ENCODE measurements at regions not wholly inside any gene's neighbourhood (a gene's known extent, or its start where the extent isn't known, plus 50 kb on each side); places are given as distances from the start of the nearest gene placed in this dataset.
A peak's percentile ranks its signal among the peaks of the same experiment; 100 is the strongest.

DNA sequence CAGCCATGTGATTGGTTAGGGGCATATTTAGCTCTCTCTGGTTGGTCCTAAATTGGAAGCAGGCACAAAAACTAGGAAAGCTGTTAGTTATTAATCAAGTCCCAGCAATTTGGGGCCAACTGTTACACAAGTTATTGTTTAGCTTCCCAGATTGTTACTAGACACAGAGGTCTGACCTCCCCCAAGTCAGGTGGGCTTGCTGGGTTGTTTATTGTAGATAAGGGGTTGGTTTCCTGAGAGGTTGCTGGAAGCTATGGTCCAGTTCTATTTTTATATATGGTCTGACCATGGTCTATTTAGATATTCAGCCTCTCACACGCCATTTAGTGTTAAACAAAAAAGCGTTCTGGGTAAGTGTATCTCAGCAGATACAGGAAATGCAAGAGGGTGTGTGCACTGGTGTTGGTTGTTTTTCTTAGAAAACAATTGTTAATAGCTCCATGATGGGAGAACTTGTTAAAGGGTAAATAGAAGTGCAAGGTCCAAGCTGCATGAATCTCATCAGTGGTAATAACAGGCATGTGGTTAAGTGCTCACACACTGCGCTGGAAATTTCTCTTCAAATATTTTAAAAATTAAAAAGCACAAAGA lies 150.0 kb downstream of the RAP2A start:
- Histone ChIP-seq H3F3A (replicated peaks; ENCODE audit: low read depth) (no peaks in the 10 kb centered on the region), H3K27me3 (ENCODE audit: insufficient read depth) (no peaks in the 10 kb centered on the region), H3K9me2 (ENCODE audit: insufficient read depth) (peaks cover 17% of the 10 kb centered on the region), H3K4me2 (no peak overlapping the region), H3K4me3 (no peak overlapping the region), H3K4me1 (ENCODE audit: insufficient read depth) (no peaks in the 10 kb centered on the region), H3K36me3 (ENCODE audit: insufficient read depth) (no peaks in the 10 kb centered on the region), H3K27ac (ENCODE audit: low read depth) (no peak overlapping the region), H2AFZ (peak overlapping the region; percentile 78), H4K20me1 (replicated peaks; ENCODE audit: insufficient read depth) (no peaks in the 10 kb centered on the region), H3K79me2 (replicated peaks; ENCODE audit: insufficient read depth) (no peaks in the 10 kb centered on the region)
- no peak for TF ChIP-seq CREB1 (CRISPR knock-in tag; IDR thresholded peaks at IDR 0.05; ENCODE audit: low read depth)
- no peak for TF ChIP-seq EZH2 (IDR thresholded peaks at IDR 0.05; ENCODE audit: low read depth, unreplicated experiment)
- TF ChIP-seq POLR2AphosphoS5 (IDR thresholded peaks at IDR 0.05; ENCODE audit: low read depth) = no peak
- DNase-seq (ENCODE audit: low spot score) = no peak
- Mint-ChIP-seq H3K4me1 (no peaks in the 10 kb centered on the region), H3K9me3 (no peaks in the 10 kb centered on the region), H3K4me3 (no peak overlapping the region), H3K27ac (no peak overlapping the region), H3K27me3 (ENCODE audit: insufficient read depth, low read depth, poor library complexity) (peaks cover 3% of the 10 kb centered on the region), H3K36me3 (ENCODE audit: low read depth) (no peaks in the 10 kb centered on the region)
- no peak for ATAC-seq

DNA sequence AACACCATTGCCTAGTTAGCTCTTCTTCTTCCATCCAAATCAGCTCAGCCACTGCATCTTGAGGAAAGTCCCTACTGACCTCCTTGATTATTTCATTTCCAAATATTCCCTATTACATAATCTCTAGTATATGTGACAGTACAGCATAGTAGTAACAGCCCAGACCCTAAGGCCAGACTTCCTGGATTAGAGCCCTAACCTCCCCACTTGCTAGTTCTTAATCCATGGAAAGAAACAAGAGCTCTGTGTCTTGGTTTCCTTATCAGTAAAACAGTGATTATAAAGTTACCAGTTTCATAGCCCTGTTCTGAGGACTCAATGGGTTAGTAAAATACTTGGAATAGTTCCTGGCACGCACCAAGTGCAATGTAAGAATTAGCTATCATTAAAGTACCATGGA lies 153.0 kb downstream of the RAP2A start:
- H3K36me3 Mint-ChIP-seq (ENCODE audit: low read depth) = no peaks in the 10 kb centered on the region
- DNase-seq (ENCODE audit: low spot score) = no peak
- Histone ChIP-seq H3K4me2 (no peak overlapping the region), H3K4me3 (no peak overlapping the region), H3K4me1 (ENCODE audit: insufficient read depth) (no peaks in the 10 kb centered on the region), H3K9me2 (ENCODE audit: insufficient read depth) (peaks cover 20% of the 10 kb centered on the region), H3K27ac (ENCODE audit: low read depth) (no peak overlapping the region), H2AFZ (no peak overlapping the region; the same call in 1 of the 2 replicates), H3K79me2 (replicated peaks; ENCODE audit: insufficient read depth) (no peaks in the 10 kb centered on the region), H4K20me1 (replicated peaks; ENCODE audit: insufficient read depth) (no peaks in the 10 kb centered on the region), H3K36me3 (ENCODE audit: insufficient read depth) (no peaks in the 10 kb centered on the region), H3F3A (replicated peaks; ENCODE audit: low read depth) (no peaks in the 10 kb centered on the region), H3K27me3 (ENCODE audit: insufficient read depth) (no peaks in the 10 kb centered on the region)
- ATAC-seq = no peak
- no peaks in the 10 kb centered on the region for H3K9me3 Mint-ChIP-seq
- H3K4me1 Mint-ChIP-seq = no peaks in the 10 kb centered on the region
- no peak overlapping the region for H3K4me3 Mint-ChIP-seq
- H3K27ac Mint-ChIP-seq = no peak overlapping the region
- peaks cover 3% of the 10 kb centered on the region for H3K27me3 Mint-ChIP-seq (ENCODE audit: insufficient read depth, low read depth, poor library complexity)
- TF ChIP-seq, protein P1, sequence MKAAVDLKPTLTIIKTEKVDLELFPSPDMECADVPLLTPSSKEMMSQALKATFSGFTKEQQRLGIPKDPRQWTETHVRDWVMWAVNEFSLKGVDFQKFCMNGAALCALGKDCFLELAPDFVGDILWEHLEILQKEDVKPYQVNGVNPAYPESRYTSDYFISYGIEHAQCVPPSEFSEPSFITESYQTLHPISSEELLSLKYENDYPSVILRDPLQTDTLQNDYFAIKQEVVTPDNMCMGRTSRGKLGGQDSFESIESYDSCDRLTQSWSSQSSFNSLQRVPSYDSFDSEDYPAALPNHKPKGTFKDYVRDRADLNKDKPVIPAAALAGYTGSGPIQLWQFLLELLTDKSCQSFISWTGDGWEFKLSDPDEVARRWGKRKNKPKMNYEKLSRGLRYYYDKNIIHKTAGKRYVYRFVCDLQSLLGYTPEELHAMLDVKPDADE (IDR thresholded peaks at IDR 0.05) = no peak
- TF ChIP-seq NANOG (IDR thresholded peaks at IDR 0.05; ENCODE audit: borderline replicate concordance) (no peak), ZNF331 (CRISPR knock-in tag; IDR thresholded peaks at IDR 0.05; ENCODE audit: low read depth) (no peak), JUNB (IDR thresholded peaks at IDR 0.05; ENCODE audit: unreplicated experiment) (no peak), EZH2 (IDR thresholded peaks at IDR 0.05; ENCODE audit: low read depth, unreplicated experiment) (no peak), EZH2phosphoT487 (IDR thresholded peaks at IDR 0.05; ENCODE audit: unreplicated experiment) (no peak), POLR2AphosphoS5 (IDR thresholded peaks at IDR 0.05; ENCODE audit: low read depth) (no peak), STAT1 (IDR thresholded peaks at IDR 0.05; ENCODE audit: unreplicated experiment) (no peak), CREB1 (CRISPR knock-in tag; IDR thresholded peaks at IDR 0.05; ENCODE audit: low read depth) (no peak)
- TF ChIP-seq, protein P2, sequence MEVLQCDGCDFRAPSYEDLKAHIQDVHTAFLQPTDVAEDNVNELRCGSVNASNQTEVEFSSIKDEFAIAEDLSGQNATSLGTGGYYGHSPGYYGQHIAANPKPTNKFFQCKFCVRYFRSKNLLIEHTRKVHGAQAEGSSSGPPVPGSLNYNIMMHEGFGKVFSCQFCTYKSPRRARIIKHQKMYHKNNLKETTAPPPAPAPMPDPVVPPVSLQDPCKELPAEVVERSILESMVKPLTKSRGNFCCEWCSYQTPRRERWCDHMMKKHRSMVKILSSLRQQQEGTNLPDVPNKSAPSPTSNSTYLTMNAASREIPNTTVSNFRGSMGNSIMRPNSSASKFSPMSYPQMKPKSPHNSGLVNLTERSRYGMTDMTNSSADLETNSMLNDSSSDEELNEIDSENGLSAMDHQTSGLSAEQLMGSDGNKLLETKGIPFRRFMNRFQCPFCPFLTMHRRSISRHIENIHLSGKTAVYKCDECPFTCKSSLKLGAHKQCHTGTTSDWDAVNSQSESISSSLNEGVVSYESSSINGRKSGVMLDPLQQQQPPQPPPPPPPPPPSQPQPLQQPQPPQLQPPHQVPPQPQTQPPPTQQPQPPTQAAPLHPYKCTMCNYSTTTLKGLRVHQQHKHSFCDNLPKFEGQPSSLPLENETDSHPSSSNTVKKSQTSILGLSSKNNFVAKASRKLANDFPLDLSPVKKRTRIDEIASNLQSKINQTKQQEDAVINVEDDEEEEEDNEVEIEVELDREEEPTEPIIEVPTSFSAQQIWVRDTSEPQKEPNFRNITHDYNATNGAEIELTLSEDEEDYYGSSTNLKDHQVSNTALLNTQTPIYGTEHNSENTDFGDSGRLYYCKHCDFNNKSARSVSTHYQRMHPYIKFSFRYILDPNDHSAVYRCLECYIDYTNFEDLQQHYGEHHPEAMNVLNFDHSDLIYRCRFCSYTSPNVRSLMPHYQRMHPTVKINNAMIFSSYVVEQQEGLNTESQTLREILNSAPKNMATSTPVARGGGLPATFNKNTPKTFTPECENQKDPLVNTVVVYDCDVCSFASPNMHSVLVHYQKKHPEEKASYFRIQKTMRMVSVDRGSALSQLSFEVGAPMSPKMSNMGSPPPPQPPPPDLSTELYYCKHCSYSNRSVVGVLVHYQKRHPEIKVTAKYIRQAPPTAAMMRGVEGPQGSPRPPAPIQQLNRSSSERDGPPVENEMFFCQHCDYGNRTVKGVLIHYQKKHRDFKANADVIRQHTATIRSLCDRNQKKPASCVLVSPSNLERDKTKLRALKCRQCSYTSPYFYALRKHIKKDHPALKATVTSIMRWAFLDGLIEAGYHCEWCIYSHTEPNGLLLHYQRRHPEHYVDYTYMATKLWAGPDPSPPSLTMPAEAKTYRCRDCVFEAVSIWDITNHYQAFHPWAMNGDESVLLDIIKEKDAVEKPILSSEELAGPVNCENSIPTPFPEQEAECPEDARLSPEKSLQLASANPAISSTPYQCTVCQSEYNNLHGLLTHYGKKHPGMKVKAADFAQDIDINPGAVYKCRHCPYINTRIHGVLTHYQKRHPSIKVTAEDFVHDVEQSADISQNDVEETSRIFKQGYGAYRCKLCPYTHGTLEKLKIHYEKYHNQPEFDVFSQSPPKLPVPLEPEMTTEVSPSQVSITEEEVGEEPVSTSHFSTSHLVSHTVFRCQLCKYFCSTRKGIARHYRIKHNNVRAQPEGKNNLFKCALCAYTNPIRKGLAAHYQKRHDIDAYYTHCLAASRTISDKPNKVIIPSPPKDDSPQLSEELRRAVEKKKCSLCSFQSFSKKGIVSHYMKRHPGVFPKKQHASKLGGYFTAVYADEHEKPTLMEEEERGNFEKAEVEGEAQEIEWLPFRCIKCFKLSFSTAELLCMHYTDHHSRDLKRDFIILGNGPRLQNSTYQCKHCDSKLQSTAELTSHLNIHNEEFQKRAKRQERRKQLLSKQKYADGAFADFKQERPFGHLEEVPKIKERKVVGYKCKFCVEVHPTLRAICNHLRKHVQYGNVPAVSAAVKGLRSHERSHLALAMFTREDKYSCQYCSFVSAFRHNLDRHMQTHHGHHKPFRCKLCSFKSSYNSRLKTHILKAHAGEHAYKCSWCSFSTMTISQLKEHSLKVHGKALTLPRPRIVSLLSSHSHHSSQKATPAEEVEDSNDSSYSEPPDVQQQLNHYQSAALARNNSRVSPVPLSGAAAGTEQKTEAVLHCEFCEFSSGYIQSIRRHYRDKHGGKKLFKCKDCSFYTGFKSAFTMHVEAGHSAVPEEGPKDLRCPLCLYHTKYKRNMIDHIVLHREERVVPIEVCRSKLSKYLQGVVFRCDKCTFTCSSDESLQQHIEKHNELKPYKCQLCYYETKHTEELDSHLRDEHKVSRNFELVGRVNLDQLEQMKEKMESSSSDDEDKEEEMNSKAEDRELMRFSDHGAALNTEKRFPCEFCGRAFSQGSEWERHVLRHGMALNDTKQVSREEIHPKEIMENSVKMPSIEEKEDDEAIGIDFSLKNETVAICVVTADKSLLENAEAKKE (CRISPR knock-in tag; IDR thresholded peaks at IDR 0.05) = no peak
- TF ChIP-seq, protein P3, sequence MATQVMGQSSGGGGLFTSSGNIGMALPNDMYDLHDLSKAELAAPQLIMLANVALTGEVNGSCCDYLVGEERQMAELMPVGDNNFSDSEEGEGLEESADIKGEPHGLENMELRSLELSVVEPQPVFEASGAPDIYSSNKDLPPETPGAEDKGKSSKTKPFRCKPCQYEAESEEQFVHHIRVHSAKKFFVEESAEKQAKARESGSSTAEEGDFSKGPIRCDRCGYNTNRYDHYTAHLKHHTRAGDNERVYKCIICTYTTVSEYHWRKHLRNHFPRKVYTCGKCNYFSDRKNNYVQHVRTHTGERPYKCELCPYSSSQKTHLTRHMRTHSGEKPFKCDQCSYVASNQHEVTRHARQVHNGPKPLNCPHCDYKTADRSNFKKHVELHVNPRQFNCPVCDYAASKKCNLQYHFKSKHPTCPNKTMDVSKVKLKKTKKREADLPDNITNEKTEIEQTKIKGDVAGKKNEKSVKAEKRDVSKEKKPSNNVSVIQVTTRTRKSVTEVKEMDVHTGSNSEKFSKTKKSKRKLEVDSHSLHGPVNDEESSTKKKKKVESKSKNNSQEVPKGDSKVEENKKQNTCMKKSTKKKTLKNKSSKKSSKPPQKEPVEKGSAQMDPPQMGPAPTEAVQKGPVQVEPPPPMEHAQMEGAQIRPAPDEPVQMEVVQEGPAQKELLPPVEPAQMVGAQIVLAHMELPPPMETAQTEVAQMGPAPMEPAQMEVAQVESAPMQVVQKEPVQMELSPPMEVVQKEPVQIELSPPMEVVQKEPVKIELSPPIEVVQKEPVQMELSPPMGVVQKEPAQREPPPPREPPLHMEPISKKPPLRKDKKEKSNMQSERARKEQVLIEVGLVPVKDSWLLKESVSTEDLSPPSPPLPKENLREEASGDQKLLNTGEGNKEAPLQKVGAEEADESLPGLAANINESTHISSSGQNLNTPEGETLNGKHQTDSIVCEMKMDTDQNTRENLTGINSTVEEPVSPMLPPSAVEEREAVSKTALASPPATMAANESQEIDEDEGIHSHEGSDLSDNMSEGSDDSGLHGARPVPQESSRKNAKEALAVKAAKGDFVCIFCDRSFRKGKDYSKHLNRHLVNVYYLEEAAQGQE (IDR thresholded peaks at IDR 0.05; ENCODE audit: unreplicated experiment) = no peak
